ENCODE measurements at regions not wholly inside any gene's neighbourhood (a gene's known extent, or its start where the extent isn't known, plus 50 kb on each side); places are given as distances from the start of the nearest gene placed in this dataset.

DNA sequence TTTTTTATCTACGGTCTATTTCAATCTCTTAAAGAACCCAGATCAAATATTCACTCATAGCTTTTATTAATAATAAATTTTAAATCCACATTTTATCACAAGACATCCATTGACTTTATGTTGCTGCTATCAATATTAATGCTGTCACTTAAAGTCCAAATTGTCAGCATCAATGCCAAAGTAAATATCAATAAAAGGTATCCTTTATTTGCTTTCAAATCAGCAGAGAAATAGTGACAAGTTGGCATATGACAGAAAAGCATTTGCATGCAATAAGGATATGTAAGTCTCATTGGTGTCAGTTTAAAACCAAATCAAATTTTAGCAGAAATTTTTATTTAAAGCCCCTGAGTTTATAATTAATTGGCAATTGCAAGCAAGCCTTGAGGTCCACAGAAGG, 775.4 kb downstream of the ADCYAP1 start:
- in situ Hi-C loops (cut with MboI; ENCODE audit: low pct_unique_long_range_greater_than_20kb, low sequenced_read_pairs, unreplicated experiment), result no loop called here
- TF ChIP-seq, protein P1, sequence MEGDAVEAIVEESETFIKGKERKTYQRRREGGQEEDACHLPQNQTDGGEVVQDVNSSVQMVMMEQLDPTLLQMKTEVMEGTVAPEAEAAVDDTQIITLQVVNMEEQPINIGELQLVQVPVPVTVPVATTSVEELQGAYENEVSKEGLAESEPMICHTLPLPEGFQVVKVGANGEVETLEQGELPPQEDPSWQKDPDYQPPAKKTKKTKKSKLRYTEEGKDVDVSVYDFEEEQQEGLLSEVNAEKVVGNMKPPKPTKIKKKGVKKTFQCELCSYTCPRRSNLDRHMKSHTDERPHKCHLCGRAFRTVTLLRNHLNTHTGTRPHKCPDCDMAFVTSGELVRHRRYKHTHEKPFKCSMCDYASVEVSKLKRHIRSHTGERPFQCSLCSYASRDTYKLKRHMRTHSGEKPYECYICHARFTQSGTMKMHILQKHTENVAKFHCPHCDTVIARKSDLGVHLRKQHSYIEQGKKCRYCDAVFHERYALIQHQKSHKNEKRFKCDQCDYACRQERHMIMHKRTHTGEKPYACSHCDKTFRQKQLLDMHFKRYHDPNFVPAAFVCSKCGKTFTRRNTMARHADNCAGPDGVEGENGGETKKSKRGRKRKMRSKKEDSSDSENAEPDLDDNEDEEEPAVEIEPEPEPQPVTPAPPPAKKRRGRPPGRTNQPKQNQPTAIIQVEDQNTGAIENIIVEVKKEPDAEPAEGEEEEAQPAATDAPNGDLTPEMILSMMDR (IDR thresholded peaks at IDR 0.05; ENCODE audit: extremely low read depth, insufficient read depth, missing control alignments), result no peak
- no peak for DNase-seq (ENCODE audit: low spot score)

DNA sequence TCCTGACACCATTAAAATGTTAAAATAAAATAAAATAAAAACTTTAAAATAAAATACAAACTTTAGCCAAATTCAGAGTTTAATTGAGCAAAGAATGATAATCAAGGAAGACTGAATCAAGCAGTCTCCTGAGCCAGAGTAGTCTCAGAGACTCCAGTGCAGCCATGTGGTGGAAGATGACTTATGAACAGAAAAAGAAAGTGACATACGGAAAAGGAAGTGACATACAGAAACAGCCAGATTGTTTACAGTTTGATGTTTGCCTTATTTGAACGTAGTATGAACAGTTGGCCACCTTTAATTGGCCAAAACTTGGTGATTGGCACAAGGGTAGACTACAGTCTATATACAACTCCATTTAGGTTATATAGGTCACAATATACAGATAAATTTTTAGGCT, 787.2 kb downstream of the ADCYAP1 start:
- in situ Hi-C loops (cut with MboI; ENCODE audit: low pct_unique_long_range_greater_than_20kb, low sequenced_read_pairs, unreplicated experiment), result no loop called here
- no peak for DNase-seq (ENCODE audit: low spot score)
- TF ChIP-seq, protein P1 (IDR thresholded peaks at IDR 0.05; ENCODE audit: extremely low read depth, insufficient read depth, missing control alignments), result no peak

DNA sequence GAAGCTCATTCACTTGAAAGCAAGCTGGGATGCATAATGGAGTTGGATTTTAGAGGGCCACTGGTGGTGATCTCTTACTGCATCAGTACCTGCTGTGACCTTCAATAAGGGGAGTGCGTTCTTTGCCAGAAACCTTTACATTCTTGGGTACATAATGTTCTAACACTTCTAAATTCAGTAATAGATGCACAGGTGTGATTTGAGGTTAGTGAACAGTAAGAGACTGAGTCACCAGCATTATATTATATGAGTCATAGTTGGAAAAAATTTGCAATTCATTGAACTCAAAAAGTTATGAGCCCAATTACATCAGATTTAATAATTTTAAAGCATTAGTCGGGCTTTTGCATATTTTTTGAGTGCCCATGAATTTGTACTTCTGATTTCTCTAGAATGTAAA, 803.3 kb downstream of the ADCYAP1 start:
- in situ Hi-C loops (cut with MboI; ENCODE audit: low pct_unique_long_range_greater_than_20kb, low sequenced_read_pairs, unreplicated experiment), result no loop called here
- TF ChIP-seq, protein P1 (IDR thresholded peaks at IDR 0.05; ENCODE audit: extremely low read depth, insufficient read depth, missing control alignments), result no peak
- no peak for DNase-seq (ENCODE audit: low spot score)

DNA sequence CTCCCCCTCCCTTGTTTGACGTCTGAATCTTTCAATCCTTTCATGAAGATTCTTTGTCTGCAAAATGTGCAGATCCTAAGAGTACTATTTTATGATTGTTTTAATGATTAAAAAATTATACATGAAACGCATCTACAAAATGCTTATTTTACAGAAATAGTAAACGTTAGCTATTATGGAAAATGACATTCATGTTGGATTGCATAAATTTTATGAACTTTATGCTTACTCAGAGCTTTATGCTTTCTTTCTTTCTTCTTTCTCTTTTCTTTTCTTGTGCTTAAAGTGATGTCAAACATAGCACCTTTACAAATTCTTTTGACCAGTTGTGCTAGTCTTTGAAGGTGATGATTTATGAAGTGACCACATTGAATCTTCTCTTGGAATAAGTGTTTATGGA, 805.4 kb downstream of the ADCYAP1 start:
- in situ Hi-C loops (cut with MboI; ENCODE audit: low pct_unique_long_range_greater_than_20kb, low sequenced_read_pairs, unreplicated experiment), result no loop called here
- no peak for DNase-seq (ENCODE audit: low spot score)
- TF ChIP-seq, protein P1 (IDR thresholded peaks at IDR 0.05; ENCODE audit: extremely low read depth, insufficient read depth, missing control alignments), result no peak

DNA sequence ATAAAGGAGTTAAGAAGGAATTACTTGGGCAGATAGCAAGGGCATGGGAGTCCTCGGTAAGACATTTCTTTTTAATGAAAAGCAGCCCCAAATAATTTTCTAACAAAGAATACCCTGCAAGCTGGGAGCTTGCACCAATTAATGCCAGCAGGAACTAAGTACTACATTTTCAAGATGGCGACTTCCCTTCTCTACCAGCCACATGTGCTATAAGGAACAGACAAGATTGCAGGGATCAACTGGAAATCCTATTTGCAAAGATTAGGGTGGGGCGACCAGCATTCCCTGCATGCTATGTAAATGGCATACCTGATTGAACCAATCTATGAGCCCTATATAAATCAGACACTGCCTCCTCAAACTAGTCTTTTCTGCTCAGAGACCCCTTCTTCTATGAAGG, 827.5 kb downstream of the ADCYAP1 start:
- in situ Hi-C loops (cut with MboI; ENCODE audit: low pct_unique_long_range_greater_than_20kb, low sequenced_read_pairs, unreplicated experiment), result no loop called here
- TF ChIP-seq, protein P1 (IDR thresholded peaks at IDR 0.05; ENCODE audit: extremely low read depth, insufficient read depth, missing control alignments), result no peak
- DNase-seq (ENCODE audit: low spot score), result no peak

DNA sequence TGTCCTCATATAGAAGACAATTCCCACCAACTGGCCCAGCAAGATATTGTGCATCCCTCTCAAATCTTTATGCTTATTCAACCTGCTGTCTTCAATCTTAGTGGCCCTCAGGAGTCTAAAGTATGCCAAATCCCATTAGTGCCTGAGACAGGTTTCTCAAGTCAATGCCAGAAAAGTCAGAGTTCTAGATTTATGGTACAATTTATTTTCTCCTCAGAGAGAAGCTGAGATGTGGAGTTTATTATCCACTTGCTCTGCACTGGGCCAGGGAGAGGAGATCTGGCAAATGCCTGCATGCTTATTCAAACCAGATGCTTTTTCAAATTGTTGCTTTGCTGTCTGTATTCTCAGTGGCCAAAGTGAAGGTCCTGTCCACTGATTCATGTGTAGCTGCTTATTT, 825.2 kb downstream of the METTL4 start:
- DNase-seq (ENCODE audit: low spot score), result no peak
- TF ChIP-seq, protein P1 (IDR thresholded peaks at IDR 0.05; ENCODE audit: extremely low read depth, insufficient read depth, missing control alignments), result no peak
- in situ Hi-C loops (cut with MboI; ENCODE audit: low pct_unique_long_range_greater_than_20kb, low sequenced_read_pairs, unreplicated experiment), result no loop called here

DNA sequence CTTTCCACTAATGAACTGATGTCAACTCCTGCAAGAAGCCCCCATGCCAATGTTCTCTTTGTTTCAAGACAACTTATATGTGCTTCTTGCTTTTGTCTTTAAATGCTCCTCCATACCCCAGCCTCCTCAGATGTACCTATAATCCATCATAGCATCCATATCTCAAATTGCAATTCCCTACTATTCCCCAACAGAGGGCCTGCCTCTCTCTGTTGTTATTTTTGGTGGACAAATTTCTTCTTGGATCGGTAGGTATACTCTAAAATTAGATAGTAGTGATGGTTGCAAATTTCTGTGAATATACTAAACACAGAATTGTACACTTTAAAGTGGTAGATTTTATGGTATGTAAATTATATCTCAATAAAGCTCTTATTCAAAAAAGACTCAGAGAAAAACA, 820.1 kb downstream of the METTL4 start:
- TF ChIP-seq, protein P1 (IDR thresholded peaks at IDR 0.05; ENCODE audit: extremely low read depth, insufficient read depth, missing control alignments), result no peak
- no peak for DNase-seq (ENCODE audit: low spot score)
- in situ Hi-C loops (cut with MboI; ENCODE audit: low pct_unique_long_range_greater_than_20kb, low sequenced_read_pairs, unreplicated experiment), result no loop called here

Measured in GM13977 (cell line).